ENCODE measurements at regions not wholly inside any gene's neighbourhood (a gene's known extent, or its start where the extent isn't known, plus 50 kb on each side); places are given as distances from the start of the nearest gene placed in this dataset.

- DNase-seq (ENCODE audit: low read depth), result no peak
- no peak overlapping the region for H3K4me3 ChIP-seq (replicated peaks; ENCODE audit: low read depth, low read length)
- no peak for TF ChIP-seq CTCF (IDR thresholded peaks at IDR 0.05; ENCODE audit: low read length, missing control alignments)
Measured at GRCh38 chr2:14749884-14750283, 117.4 kb downstream of the LRATD1 start.

- H3K4me3 ChIP-seq (replicated peaks; ENCODE audit: low read depth, low read length), result no peak overlapping the region
- no peak for TF ChIP-seq CTCF (IDR thresholded peaks at IDR 0.05; ENCODE audit: low read length, missing control alignments)
- no peak for DNase-seq (ENCODE audit: low read depth)
Measured at GRCh38 chr2:14750433-14750832, 117.9 kb downstream of the LRATD1 start.

- no peak for TF ChIP-seq CTCF (IDR thresholded peaks at IDR 0.05; ENCODE audit: low read length, missing control alignments)
- H3K4me3 ChIP-seq (replicated peaks; ENCODE audit: low read depth, low read length), result no peak overlapping the region
Measured at GRCh38 chr2:14751581-14751980, 119.1 kb downstream of the LRATD1 start.

GRCh38 chr2:14752295-14752694, 119.8 kb downstream of the LRATD1 start:
- DNase-seq (ENCODE audit: low read depth), result no peak
- no peak overlapping the region for H3K4me3 ChIP-seq (replicated peaks; ENCODE audit: low read depth, low read length)
- TF ChIP-seq CTCF (IDR thresholded peaks at IDR 0.05; ENCODE audit: low read length, missing control alignments), result no peak

More at GRCh38 chr2:14751581-14751980, 119.1 kb downstream of the LRATD1 start:
- DNase-seq (ENCODE audit: low read depth), result no peak

GRCh38 chr2:14756122-14756541, 123.6 kb downstream of the LRATD1 start:
- no peak overlapping the region for H3K4me3 ChIP-seq (replicated peaks; ENCODE audit: low read depth, low read length)
- TF ChIP-seq CTCF (IDR thresholded peaks at IDR 0.05; ENCODE audit: low read length, missing control alignments), result no peak
- DNase-seq (ENCODE audit: low read depth), result no peak

GRCh38 chr2:14756981-14757657, 124.6 kb downstream of the LRATD1 start:
- DNase-seq (ENCODE audit: low read depth), result peak; percentile 13
- TF ChIP-seq CTCF (IDR thresholded peaks at IDR 0.05; ENCODE audit: low read length, missing control alignments), result no peak
- H3K4me3 ChIP-seq (replicated peaks; ENCODE audit: low read depth, low read length), result no peak overlapping the region

GRCh38 chr2:14759082-14759481, 126.6 kb downstream of the LRATD1 start:
- no peak for DNase-seq (ENCODE audit: low read depth)
- H3K4me3 ChIP-seq (replicated peaks; ENCODE audit: low read depth, low read length), result no peak overlapping the region
- TF ChIP-seq CTCF (IDR thresholded peaks at IDR 0.05; ENCODE audit: low read length, missing control alignments), result no peak

Measured in fibroblast of pulmonary artery (primary cell).